ENCODE measurements at regions not wholly inside any gene's neighbourhood (a gene's known extent, or its start where the extent isn't known, plus 50 kb on each side); places are given as distances from the start of the nearest gene placed in this dataset.

- Mint-ChIP-seq H3K36me3 (no peaks in the 10 kb centered on the region), H3K9me3 (peaks cover 14 to 23% of the 10 kb centered on the region in 2 donors), H3K4me1 (no peaks in the 10 kb centered on the region), H3K4me3 (no peak overlapping the region), H3K27ac (no peak overlapping the region), H3K27me3 (ENCODE audit: low read depth in 2 of 2) (no peaks in the 10 kb centered on the region)
- no peak for TF ChIP-seq CTCF (IDR thresholded peaks at IDR 0.05)
- intact Hi-C loops (cut with micrococcal nuclease), result no loop called here
- no peak overlapping the region for H3K27ac ChIP-seq (ENCODE audit: low read length)
- H3K4me3 ChIP-seq (ENCODE audit: low read length), result no peak overlapping the region
- ATAC-seq, result no peak
- H3K27me3 ChIP-seq (ENCODE audit: control insufficient read depth, insufficient read depth, low read length), result no peaks in the 10 kb centered on the region
- 60% methylated on average over 1 of the region's 1 CpG for WGBS (ENCODE audit: insufficient coverage)
- no peaks in the 10 kb centered on the region for H3K9me3 ChIP-seq (ENCODE audit: control insufficient read depth, insufficient read depth, low read length)
- H3K36me3 ChIP-seq (ENCODE audit: control insufficient read depth, insufficient read depth, low read length), result no peaks in the 10 kb centered on the region
- no peaks in the 10 kb centered on the region for H3K4me1 ChIP-seq (ENCODE audit: control insufficient read depth, insufficient read depth, low read length)
- no peak for DNase-seq
Measured at GRCh38 chr11:25667871-25668270, 664.1 kb upstream of the ANO3 start.

GRCh38 chr11:25691959-25692358 is 640.0 kb upstream of the ANO3 start:
- no peak overlapping the region for H3K27ac ChIP-seq (ENCODE audit: low read length)
- TF ChIP-seq CTCF (IDR thresholded peaks at IDR 0.05), result no peak
- no peaks in the 10 kb centered on the region for H3K27me3 ChIP-seq (ENCODE audit: control insufficient read depth, insufficient read depth, low read length)
- ATAC-seq (no peak), DNase-seq (no peak)
- H3K27ac Mint-ChIP-seq, result no peak overlapping the region
- WGBS (ENCODE audit: insufficient coverage), result 88% methylated on average over 8 of the region's 8 CpGs
- H3K36me3 Mint-ChIP-seq, result peaks cover 15% of the 10 kb centered on the region
- no peak overlapping the region for H3K4me3 Mint-ChIP-seq
- no peak overlapping the region for H3K4me3 ChIP-seq (ENCODE audit: low read length)
- peaks cover 12 to 16% of the 10 kb centered on the region in 2 donors for H3K9me3 Mint-ChIP-seq
- intact Hi-C loops (cut with micrococcal nuclease), result no loop called here
- H3K9me3 ChIP-seq (ENCODE audit: control insufficient read depth, insufficient read depth, low read length), result peaks cover 7% of the 10 kb centered on the region
- no peaks in the 10 kb centered on the region for H3K36me3 ChIP-seq (ENCODE audit: control insufficient read depth, insufficient read depth, low read length)
- H3K4me1 ChIP-seq (ENCODE audit: control insufficient read depth, insufficient read depth, low read length), result no peaks in the 10 kb centered on the region
- no peaks in the 10 kb centered on the region for H3K27me3 Mint-ChIP-seq (ENCODE audit: low read depth in 2 of 2)
- no peaks in the 10 kb centered on the region for H3K4me1 Mint-ChIP-seq

- DNase-seq, result no peak
- intact Hi-C loops (cut with micrococcal nuclease), result no loop called here
- no peaks in the 10 kb centered on the region for H3K9me3 ChIP-seq (ENCODE audit: control insufficient read depth, insufficient read depth, low read length)
- H3K4me3 Mint-ChIP-seq, result no peak overlapping the region
- H3K4me1 Mint-ChIP-seq, result no peaks in the 10 kb centered on the region
- H3K27ac Mint-ChIP-seq, result no peak overlapping the region
- no peaks in the 10 kb centered on the region for H3K27me3 ChIP-seq (ENCODE audit: control insufficient read depth, insufficient read depth, low read length)
- no peaks in the 10 kb centered on the region for H3K27me3 Mint-ChIP-seq (ENCODE audit: low read depth in 2 of 2)
- ATAC-seq, result no peak
- no peak overlapping the region for H3K4me3 ChIP-seq (ENCODE audit: low read length)
- H3K36me3 Mint-ChIP-seq, result no peaks in the 10 kb centered on the region
- H3K4me1 ChIP-seq (ENCODE audit: control insufficient read depth, insufficient read depth, low read length), result no peaks in the 10 kb centered on the region
- 100% methylated on average over 1 of the region's 1 CpG for WGBS (ENCODE audit: insufficient coverage)
- H3K27ac ChIP-seq (ENCODE audit: low read length), result no peak overlapping the region
- peaks cover 10 to 14% of the 10 kb centered on the region in 2 donors for H3K9me3 Mint-ChIP-seq
- no peak for TF ChIP-seq CTCF (IDR thresholded peaks at IDR 0.05)
- H3K36me3 ChIP-seq (ENCODE audit: control insufficient read depth, insufficient read depth, low read length), result no peaks in the 10 kb centered on the region
Measured at GRCh38 chr11:25702417-25702816, 629.5 kb upstream of the ANO3 start.

GRCh38 chr11:25710975-25711374 is 621.0 kb upstream of the ANO3 start:
- Histone ChIP-seq H3K27ac (ENCODE audit: low read length) (no peak overlapping the region), H3K4me3 (ENCODE audit: low read length) (no peak overlapping the region), H3K36me3 (ENCODE audit: control insufficient read depth, insufficient read depth, low read length) (no peaks in the 10 kb centered on the region), H3K4me1 (ENCODE audit: control insufficient read depth, insufficient read depth, low read length) (no peaks in the 10 kb centered on the region), H3K27me3 (ENCODE audit: control insufficient read depth, insufficient read depth, low read length) (no peaks in the 10 kb centered on the region), H3K9me3 (ENCODE audit: control insufficient read depth, insufficient read depth, low read length) (no peaks in the 10 kb centered on the region)
- Mint-ChIP-seq H3K36me3 (no peaks in the 10 kb centered on the region), H3K27me3 (ENCODE audit: low read depth in 2 of 2) (no peaks in the 10 kb centered on the region), H3K9me3 (peaks cover 10 to 13% of the 10 kb centered on the region in 2 donors), H3K27ac (no peak overlapping the region), H3K4me1 (no peaks in the 10 kb centered on the region), H3K4me3 (no peak overlapping the region)
- intact Hi-C loops (cut with micrococcal nuclease), result no loop called here
- TF ChIP-seq CTCF (IDR thresholded peaks at IDR 0.05), result no peak
- DNase-seq, result no peak
- no peak for ATAC-seq

Measured in natural killer cell (primary cell).